GM21576 (cell line): ENCODE measurements at regions not wholly inside any gene's neighbourhood (a gene's known extent, or its start where the extent isn't known, plus 50 kb on each side); places are given as distances from the start of the nearest gene placed in this dataset.
"Not testable (repeated sequence)": the region's sequence is repeated elsewhere in the genome, so short reads cannot be mapped to it uniquely, and the experiment has no call there.

Experiments used
- ATAC-seq: cut with Tn5 transposase; IDR thresholded peaks from one replicate; pipeline ENCODE4 v1.9.1; 2021; ENCODE audit warnings: mild to moderate bottlenecking, moderate library complexity; ENCODE audit not compliant: unreplicated experiment

- ATAC-seq = no peak
Measured at GRCh38 chr11:112666253-112666652, 295.0 kb upstream of the NCAM1 start.

- no peak for ATAC-seq
Measured at GRCh38 chr11:112670806-112671570, 290.2 kb upstream of the NCAM1 start.

GRCh38 chr11:112673401-112673800 lies 287.8 kb upstream of the NCAM1 start:
- not testable (repeated sequence) for ATAC-seq

GRCh38 chr11:112685111-112685510 lies 276.1 kb upstream of the NCAM1 start:
- ATAC-seq = no peak

DNA sequence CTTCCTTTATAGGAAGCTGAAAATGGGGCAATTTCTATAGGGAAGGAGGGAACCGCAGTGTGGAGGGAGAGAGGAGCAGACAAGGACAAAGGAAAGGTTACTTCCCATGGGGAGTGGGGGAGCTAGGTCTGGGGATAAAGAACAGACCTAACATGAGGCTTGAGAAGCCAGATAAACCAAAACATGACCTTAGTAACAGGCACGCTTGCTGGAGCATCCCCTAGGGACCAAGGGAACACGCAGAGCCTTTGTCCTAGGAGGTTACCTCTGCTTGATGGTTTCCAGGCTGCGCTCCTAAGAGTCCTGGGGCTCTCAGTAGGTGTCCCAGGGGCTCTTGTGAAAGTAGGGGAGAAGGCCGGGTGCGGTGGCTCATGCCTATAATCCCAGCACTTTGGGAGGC lies 271.4 kb upstream of the NCAM1 start:
- no peak for ATAC-seq

DNA sequence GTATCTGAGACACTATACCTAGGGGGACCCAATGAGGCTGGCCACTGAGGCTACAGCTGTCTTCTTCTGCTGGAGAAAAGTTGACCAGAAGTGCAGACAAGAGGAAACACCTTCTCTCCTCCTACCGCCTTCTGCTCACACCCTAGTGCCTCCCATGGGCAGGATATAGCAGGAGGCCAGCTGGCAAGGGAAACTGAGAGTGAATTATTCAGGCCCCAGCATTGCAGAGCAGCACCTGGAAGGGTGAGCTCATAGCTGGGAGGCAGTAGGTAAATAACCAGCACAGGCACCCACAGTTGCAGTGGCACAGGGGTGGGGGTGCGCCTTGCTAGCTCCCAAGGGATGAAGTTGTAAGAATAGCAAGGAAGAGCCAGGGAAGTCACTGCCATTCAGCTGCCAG lies 267.4 kb upstream of the NCAM1 start:
- no peak for ATAC-seq

- ATAC-seq = no peak
Measured at GRCh38 chr11:112694245-112694644, 267.0 kb upstream of the NCAM1 start.

GRCh38 chr11:112694813-112695212 lies 266.4 kb upstream of the NCAM1 start:
- ATAC-seq = no peak

DNA sequence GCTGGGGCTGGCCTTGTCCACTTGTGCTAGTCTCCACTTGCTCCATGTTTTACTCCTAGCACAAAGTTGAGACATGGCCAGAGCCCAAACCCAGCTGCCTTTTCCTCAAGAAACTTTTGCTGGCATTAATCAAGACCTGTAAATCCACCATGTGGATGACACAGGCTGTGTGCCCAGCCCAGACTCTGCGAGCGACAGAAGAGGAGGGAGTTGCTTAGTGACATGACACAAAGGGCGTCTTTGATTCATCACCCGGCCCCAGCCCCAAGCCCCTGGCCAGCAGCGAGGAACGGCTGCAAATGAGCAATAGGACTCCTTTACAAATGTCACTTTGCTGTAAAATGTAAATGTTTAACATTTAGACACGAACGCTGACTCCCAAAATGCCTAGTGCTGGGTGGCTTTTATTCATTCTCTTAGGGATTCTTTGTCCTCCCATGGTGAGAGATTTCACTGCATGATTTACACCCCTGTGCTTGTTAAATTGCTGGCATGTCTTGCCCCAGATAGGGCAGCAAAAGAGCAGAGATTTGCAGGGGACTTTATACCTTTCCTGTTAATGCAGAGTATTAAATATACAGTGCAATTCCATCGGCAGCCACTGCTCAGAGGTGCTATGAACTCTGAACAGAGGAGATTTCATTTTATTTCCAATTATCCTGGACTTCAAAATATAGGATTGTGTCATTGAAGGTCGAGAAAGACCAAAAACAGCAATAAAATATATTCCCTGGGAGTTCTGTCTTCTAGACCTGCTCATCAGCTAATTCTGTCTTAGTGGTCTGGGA lies 263.6 kb upstream of the NCAM1 start:
- no peak for ATAC-seq

GRCh38 chr11:112705148-112705547 lies 256.1 kb upstream of the NCAM1 start:
- no peak for ATAC-seq

DNA sequence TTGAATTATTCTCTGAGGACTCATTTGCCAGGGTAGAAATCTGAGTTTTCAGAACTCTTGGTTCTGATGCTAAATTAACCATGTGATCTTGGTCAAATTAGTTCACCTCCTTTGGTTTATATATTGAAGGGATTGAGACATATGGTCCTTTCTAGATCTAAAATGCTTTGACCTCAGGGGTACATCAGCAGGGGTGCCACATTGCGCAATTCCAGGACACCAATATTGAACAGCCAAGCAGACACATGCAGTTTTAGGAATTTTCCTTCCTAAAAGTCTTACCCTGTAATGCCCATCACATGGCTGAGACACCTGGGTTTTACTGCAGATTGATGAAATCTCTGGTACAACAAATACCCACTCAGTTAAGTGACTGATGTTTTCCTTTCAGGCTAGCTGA lies 254.4 kb upstream of the NCAM1 start:
- no peak for ATAC-seq

- ATAC-seq = not testable (repeated sequence)
Measured at GRCh38 chr11:112714340-112714739, 246.9 kb upstream of the NCAM1 start.

- ATAC-seq = no peak
Measured at GRCh38 chr11:112715056-112715455, 246.2 kb upstream of the NCAM1 start.

- ATAC-seq = no peak
Measured at GRCh38 chr11:112718483-112718882, 242.7 kb upstream of the NCAM1 start.

- ATAC-seq = no peak
Measured at GRCh38 chr11:112719736-112720525, 241.3 kb upstream of the NCAM1 start.

DNA sequence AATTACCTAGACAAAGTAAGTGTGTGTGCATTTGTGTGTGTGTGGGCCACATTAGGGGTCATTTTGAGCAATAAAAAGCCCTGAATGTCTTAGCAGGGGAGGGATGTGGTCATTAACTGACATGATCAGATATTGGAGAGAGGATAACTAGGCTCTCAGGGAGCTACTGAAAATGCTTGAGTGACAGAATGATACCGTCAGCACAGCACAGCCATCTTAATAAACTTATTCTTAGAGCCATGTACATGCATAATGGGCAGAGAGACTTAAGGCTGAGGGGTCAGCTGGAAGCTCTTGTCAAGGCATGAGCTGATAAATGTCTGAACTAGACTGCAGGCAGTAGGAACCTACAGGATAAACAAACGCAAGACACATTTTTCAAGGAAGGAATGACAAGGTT lies 239.1 kb upstream of the NCAM1 start:
- no peak for ATAC-seq

DNA sequence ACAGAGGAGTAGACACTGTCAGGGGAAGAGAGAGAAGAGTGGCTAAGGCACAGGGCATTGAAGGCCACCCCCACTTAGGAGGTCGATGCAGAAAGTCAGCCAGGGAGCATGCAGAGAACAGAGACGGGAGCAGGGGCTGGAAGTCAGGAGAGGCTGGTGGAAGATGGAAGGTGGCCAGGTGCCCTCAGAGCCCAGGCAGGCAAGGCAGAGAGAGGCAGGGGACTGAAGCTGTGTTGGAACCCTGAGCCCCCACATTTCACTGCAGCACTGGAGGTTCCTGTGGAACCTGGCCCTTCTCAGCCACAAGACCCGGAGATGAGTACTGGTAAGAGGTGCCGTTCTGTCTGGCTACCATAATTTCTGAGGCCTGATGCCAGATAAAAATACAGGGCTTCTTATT lies 238.3 kb upstream of the NCAM1 start:
- no peak for ATAC-seq

DNA sequence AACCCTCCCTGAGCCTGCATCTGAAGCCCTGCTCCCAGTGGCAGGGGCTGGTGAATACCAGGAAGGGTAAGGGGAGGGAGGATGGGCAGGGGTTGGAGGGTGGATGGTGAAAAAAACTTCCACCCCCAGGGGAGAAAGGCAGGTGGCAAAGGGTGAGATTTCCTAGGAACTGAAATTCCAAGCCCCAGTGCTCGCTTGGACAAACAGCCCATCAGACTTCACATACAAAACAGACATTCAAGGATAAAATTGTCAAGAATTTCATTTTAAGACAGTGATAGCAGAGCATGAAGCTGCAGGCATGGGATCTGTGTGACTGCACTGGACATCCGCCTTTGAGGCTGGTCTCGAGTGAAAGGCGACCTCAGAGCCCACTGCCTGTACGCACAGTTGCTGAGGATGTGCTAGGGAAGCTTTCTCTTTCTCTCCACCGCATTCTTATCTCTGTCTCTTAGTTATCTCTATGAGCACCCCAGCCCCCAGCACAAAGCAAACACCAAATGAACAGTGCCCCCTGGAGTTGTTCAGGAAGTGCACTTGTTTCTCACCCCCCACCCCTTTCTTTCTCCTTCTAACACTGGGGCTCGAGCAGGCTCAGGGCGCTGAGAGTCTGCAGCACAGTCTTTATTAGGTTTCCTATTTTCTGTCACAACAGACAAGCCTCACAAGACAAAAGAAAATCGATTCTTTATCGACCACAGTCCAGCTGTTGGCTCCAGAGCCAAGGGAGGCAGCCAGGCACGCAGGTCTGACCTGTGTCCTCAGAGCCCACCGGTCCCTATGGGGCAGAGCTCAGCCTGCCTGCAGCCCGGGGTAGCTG lies 237.3 kb upstream of the NCAM1 start:
- ATAC-seq = no peak

GRCh38 chr11:112724496-112724790 lies 236.8 kb upstream of the NCAM1 start:
- no peak for ATAC-seq

DNA sequence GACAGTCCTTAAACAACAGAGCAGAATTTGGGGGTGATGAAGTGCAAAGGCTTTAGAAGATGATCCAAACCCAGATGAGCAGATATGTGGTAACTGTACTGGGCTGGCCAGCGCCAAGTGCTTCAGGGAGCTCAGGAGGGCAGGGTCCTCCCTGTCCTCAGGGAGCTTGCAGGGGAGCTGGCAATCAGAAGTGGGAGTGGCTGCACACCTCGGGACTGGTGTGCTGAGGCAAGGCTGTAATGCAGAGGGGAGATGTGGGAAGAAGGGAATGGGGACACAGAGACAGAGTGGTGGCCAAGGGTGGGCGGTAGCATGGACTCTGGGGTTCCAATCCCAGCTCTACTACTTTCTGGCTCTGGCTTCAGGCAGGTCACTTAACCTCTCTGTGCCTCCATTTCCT lies 235.6 kb upstream of the NCAM1 start:
- ATAC-seq = no peak

GRCh38 chr11:112727341-112727841 lies 233.8 kb upstream of the NCAM1 start:
- no peak for ATAC-seq
